ENCODE measurements at regions not wholly inside any gene's neighbourhood (a gene's known extent, or its start where the extent isn't known, plus 50 kb on each side); places are given as distances from the start of the nearest gene placed in this dataset.

- H3K9me3 ChIP-seq (ENCODE audit: low read depth), result no peaks in the 10 kb centered on the region
- DNase-seq (ENCODE audit: low read depth in 1 of 2, low spot score in 1 of 2), result no peak
- no peaks in the 10 kb centered on the region for H3K4me1 ChIP-seq (ENCODE audit: low read depth)
- TF ChIP-seq CTCF (IDR thresholded peaks at IDR 0.05; ENCODE audit: low read depth, low read length), result no peak
- no peaks in the 10 kb centered on the region for H3K27me3 ChIP-seq
- no peaks in the 10 kb centered on the region for H3K36me3 ChIP-seq
- H3K4me3 ChIP-seq, result no peak overlapping the region
- no peak overlapping the region for H3K27ac ChIP-seq
These were observed 238.8 kb upstream of the PCDH20 start for GRCh38 chr13:61654481-61654880.

GRCh38 chr13:61648547-61648946 is 232.9 kb upstream of the PCDH20 start:
- no peak for TF ChIP-seq CTCF (IDR thresholded peaks at IDR 0.05; ENCODE audit: low read depth, low read length)
- no peaks in the 10 kb centered on the region for H3K9me3 ChIP-seq (ENCODE audit: low read depth)

GRCh38 chr13:61612192-61612591 is 196.5 kb upstream of the PCDH20 start:
- H3K4me1 ChIP-seq (ENCODE audit: low read depth), result no peaks in the 10 kb centered on the region
- no peaks in the 10 kb centered on the region for H3K9me3 ChIP-seq (ENCODE audit: low read depth)
- H3K27me3 ChIP-seq, result no peaks in the 10 kb centered on the region
- H3K4me3 ChIP-seq, result no peak overlapping the region
- no peak for TF ChIP-seq CTCF (IDR thresholded peaks at IDR 0.05; ENCODE audit: low read depth, low read length)
- no peaks in the 10 kb centered on the region for H3K36me3 ChIP-seq
- H3K27ac ChIP-seq, result no peak overlapping the region
- no peak for DNase-seq (ENCODE audit: low read depth in 1 of 2, low spot score in 1 of 2)

More at GRCh38 chr13:61648547-61648946, 232.9 kb upstream of the PCDH20 start:
- no peak overlapping the region for H3K4me3 ChIP-seq
- no peak overlapping the region for H3K27ac ChIP-seq
- H3K4me1 ChIP-seq (ENCODE audit: low read depth), result no peaks in the 10 kb centered on the region
- DNase-seq (ENCODE audit: low read depth in 1 of 2, low spot score in 1 of 2), result no peak
- no peaks in the 10 kb centered on the region for H3K27me3 ChIP-seq
- no peaks in the 10 kb centered on the region for H3K36me3 ChIP-seq

- Histone ChIP-seq H3K36me3 (no peaks in the 10 kb centered on the region), H3K27me3 (no peaks in the 10 kb centered on the region), H3K4me3 (no peak overlapping the region), H3K4me1 (ENCODE audit: low read depth) (no peaks in the 10 kb centered on the region), H3K9me3 (ENCODE audit: low read depth) (no peaks in the 10 kb centered on the region), H3K27ac (no peak overlapping the region)
- no peak for DNase-seq (ENCODE audit: low read depth in 1 of 2, low spot score in 1 of 2)
- TF ChIP-seq CTCF (IDR thresholded peaks at IDR 0.05; ENCODE audit: low read depth, low read length), result no peak
These were observed 192.5 kb upstream of the PCDH20 start for GRCh38 chr13:61608138-61608537.

- no peak for DNase-seq (ENCODE audit: low read depth in 1 of 2, low spot score in 1 of 2)
- H3K9me3 ChIP-seq (ENCODE audit: low read depth), result no peaks in the 10 kb centered on the region
- no peaks in the 10 kb centered on the region for H3K27me3 ChIP-seq
- H3K36me3 ChIP-seq, result no peaks in the 10 kb centered on the region
- TF ChIP-seq CTCF (IDR thresholded peaks at IDR 0.05; ENCODE audit: low read depth, low read length), result no peak
- H3K4me3 ChIP-seq, result no peak overlapping the region
- no peak overlapping the region for H3K27ac ChIP-seq
- H3K4me1 ChIP-seq (ENCODE audit: low read depth), result no peaks in the 10 kb centered on the region
These were observed 184.8 kb upstream of the PCDH20 start for GRCh38 chr13:61600360-61601033.
